Endothelial cell of umbilical vein (primary cell): ENCODE measurements at regions not wholly inside any gene's neighbourhood (a gene's known extent, or its start where the extent isn't known, plus 50 kb on each side); places are given as distances from the start of the nearest gene placed in this dataset.

ENCODE experiments used
- BruUV-seq: library from RNA; stranded (reverse); fragments of 400-500 nt; replicated peaks from 2 replicates; lab custom pipeline; 2021; lab: Mats Ljungman, UMichigan
- CTCF ChIA-PET: fragments of 300-600, 350-600 bp; sonication (Branson Sonifier 250); formaldehyde crosslinking; loops from one replicate; lab custom pipeline; 2021; ENCODE audit warnings: antibody characterized with exemption, inconsistent platforms; lab: Charles Lee
- POLR2A ChIA-PET: fragments of 300-600, 350-600 bp; sonication (Branson Sonifier 250); formaldehyde crosslinking; loops from one replicate; lab custom pipeline; 2021; ENCODE audit warnings: antibody characterized with exemption, inconsistent platforms; lab: Charles Lee
- DNase-seq: peaks from one replicate; pipeline ENCODE4 v3.0.0-alpha.2; 2011; ENCODE audit warnings: low read depth, low spot score
- FAIRE-seq: peaks from 2 replicates; lab custom pipeline; 2011; peaks lifted over from hg19 to GRCh38; lab: Jason Lieb, UNC
- H2AFZ ChIP-seq: 2 replicates; pipeline ENCODE4 v1.6.0; 2012; ENCODE audit warnings: low read depth, low read length, control low read depth, inconsistent platforms
- H3K27ac ChIP-seq: 2 replicates; pipeline ENCODE4 v1.5.1; 2011; ENCODE audit warnings: low read depth, mild to moderate bottlenecking, control low read depth, low read length, moderate library complexity; ENCODE audit not compliant: insufficient read depth
- H3K27me3 ChIP-seq, 2 experiments: 2 replicates each; pipeline versions ENCODE4 v1.6.0 to v1.6.1; 2011; ENCODE audit warnings: low read length in 2 of 2, mixed read lengths in 1 of 2; ENCODE audit not compliant: control insufficient read depth in 2 of 2, insufficient read depth in 2 of 2
- H3K36me3 ChIP-seq, 2 experiments: 2 replicates in 1 of 2; 3 replicates in 1 of 2; pipeline ENCODE4 v1.5.1; 2011; ENCODE audit warnings: low read length in 2 of 2, mild to moderate bottlenecking in 1 of 2, moderate library complexity in 1 of 2; ENCODE audit not compliant: control insufficient read depth in 2 of 2, insufficient read depth in 2 of 2; ENCODE audit errors: extremely low read depth in 1 of 2
- H3K4me1 ChIP-seq: 3 replicates; pipeline ENCODE4 v1.5.1; 2011; ENCODE audit warnings: mild to moderate bottlenecking, low read length; ENCODE audit not compliant: control insufficient read depth, insufficient read depth; ENCODE audit errors: extremely low read depth
- H3K4me2 ChIP-seq: 2 replicates; pipeline ENCODE4 v1.6.1; 2011; ENCODE audit warnings: low read length, control low read depth, mixed read lengths; ENCODE audit not compliant: insufficient read depth
- H3K4me3 ChIP-seq, 3 experiments: fragments of 200-600 bp in 1 of 3; sonication (generic), shearing (Covaris generic) in 1 of 3; replicated peaks in 1 of 3; 2 replicates each; pipeline ENCODE4 v1.5.1; 2011 to 2016; ENCODE audit warnings: control low read depth in 3 of 3, low read length in 3 of 3, mild to moderate bottlenecking in 2 of 3, inconsistent platforms in 1 of 3, low read depth in 1 of 3, moderate library complexity in 1 of 3; ENCODE audit not compliant: insufficient read depth in 1 of 3
- H3K79me2 ChIP-seq: 2 replicates; pipeline ENCODE4 v1.6.0; 2012; ENCODE audit warnings: low read length, inconsistent platforms; ENCODE audit not compliant: control insufficient read depth, insufficient read depth
- H3K9ac ChIP-seq: replicated peaks from 2 replicates; pipeline ENCODE3; 2011; ENCODE audit warnings: low read length, control low read depth; ENCODE audit not compliant: insufficient read depth; ENCODE audit errors: extremely low read depth
- H3K9me1 ChIP-seq: replicated peaks from 3 replicates; pipeline ENCODE4 v1.6.0; 2011; ENCODE audit warnings: mild to moderate bottlenecking, low read length; ENCODE audit not compliant: control insufficient read depth, insufficient read depth; ENCODE audit errors: extremely low read depth
- H3K9me3 ChIP-seq: replicated peaks from 2 replicates; pipeline ENCODE4 v1.5.1; 2012; ENCODE audit warnings: low read length, inconsistent platforms; ENCODE audit not compliant: control insufficient read depth, insufficient read depth
- H4K20me1 ChIP-seq: replicated peaks from 2 replicates; pipeline ENCODE3; 2011; ENCODE audit warnings: mild to moderate bottlenecking, low read length; ENCODE audit not compliant: control insufficient read depth, insufficient read depth; ENCODE audit errors: extremely low read depth
- CTCF ChIP-seq, 2 donors: IDR thresholded peaks; 1 replicate in 1 of 2; 2 replicates in 1 of 2; pipeline ENCODE4 v1.5.1; 2011; ENCODE audit warnings: low read length in 2 of 2, mild to moderate bottlenecking in 2 of 2, moderate library complexity in 2 of 2, control low read depth in 1 of 2, inconsistent platforms in 1 of 2, low read depth in 1 of 2; ENCODE audit not compliant: insufficient read depth in 1 of 2; ENCODE audit errors: extremely low read depth in 1 of 2
- EZH2 ChIP-seq: IDR thresholded peaks from 2 replicates; pipeline ENCODE4 v1.6.1; 2012; ENCODE audit warnings: borderline replicate concordance, low read depth, mild to moderate bottlenecking, moderate library complexity, low read length, inconsistent platforms; ENCODE audit not compliant: severe bottlenecking
- FOS ChIP-seq: IDR thresholded peaks from 2 replicates; pipeline ENCODE4 v1.6.1; 2011; ENCODE audit warnings: mild to moderate bottlenecking, low read length, moderate library complexity, borderline replicate concordance; ENCODE audit not compliant: insufficient read depth
- GATA2 ChIP-seq: IDR thresholded peaks from 2 replicates; pipeline ENCODE4 v1.7.0; 2011; ENCODE audit warnings: low read depth, mild to moderate bottlenecking, moderate library complexity, mixed read lengths, low read length; ENCODE audit not compliant: insufficient read length, insufficient read depth
- JUN ChIP-seq: IDR thresholded peaks from 2 replicates; pipeline ENCODE4 v1.6.1; 2011; ENCODE audit warnings: borderline replicate concordance, low read depth; ENCODE audit not compliant: insufficient read length, insufficient read depth
- MAX ChIP-seq: IDR thresholded peaks from 2 replicates; pipeline ENCODE4 v1.6.1; 2011; ENCODE audit not compliant: insufficient read depth, insufficient read length
- MYC ChIP-seq: IDR thresholded peaks from one replicate; pipeline ENCODE4 v1.6.1; 2011; ENCODE audit warnings: mild to moderate bottlenecking, low read depth, low read length
- POLR2A ChIP-seq: IDR thresholded peaks from 2 replicates; pipeline ENCODE4 v1.6.1; 2012; ENCODE audit warnings: low read depth, mild to moderate bottlenecking, control low read depth, low read length
- POLR2AphosphoS5 ChIP-seq: IDR thresholded peaks from 2 replicates; pipeline ENCODE4 v1.6.1; 2012; ENCODE audit warnings: low read depth, mild to moderate bottlenecking, control low read depth, low read length, moderate library complexity; ENCODE audit not compliant: insufficient read depth
- dilution Hi-C: fragments of 300-500 bp; cut with MboI; formaldehyde crosslinking; loops from one replicate; pipeline ENCODE4 v1.15.0; 2019; ENCODE audit warnings: low sequenced_read_pairs; ENCODE audit not compliant: extremely low pct_ligation_motif_present
- intact Hi-C: fragments of 100-400 bp; cut with micrococcal nuclease; formaldehyde crosslinking; loops from one replicate; pipeline ENCODE4 v1.10.0; 2022

- CTCF ChIA-PET: no interaction called here
- Histone ChIP-seq H3K27me3 (no peaks in the 10 kb centered on the region), H4K20me1 (no peaks in the 10 kb centered on the region), H3K9me3 (no peaks in the 10 kb centered on the region), H3K4me3 (no peak overlapping the region), H3K27ac (no peak overlapping the region), H3K4me1 (no peaks in the 10 kb centered on the region), H3K36me3 (no peaks in the 10 kb centered on the region), H3K9me1 (no peaks in the 10 kb centered on the region), H2AFZ (no peak overlapping the region), H3K9ac (no peak overlapping the region), H3K79me2 (no peaks in the 10 kb centered on the region), H3K4me2 (no peak overlapping the region)
- dilution Hi-C loops (no loop called here), intact Hi-C loops (no loop called here)
- TF ChIP-seq FOS (no peak), JUN (no peak), MYC (no peak), MAX (no peak), POLR2AphosphoS5 (no peak), GATA2 (no peak), POLR2A (no peak), EZH2 (no peak), CTCF (IDR thresholded peaks at IDR 0.05; ENCODE audit: extremely low read depth in 1 of 2, insufficient read depth in 1 of 2, low read depth in 1 of 2, low read length in 2 of 2) (no peak)
- POLR2A ChIA-PET: interaction anchor here (0.6 kb wide), 1 partner anchor 126 kb away, joined by 3 read pairs; no protein-coding TSS in a partner anchor
- BruUV-seq: no TSS peak
- no peak for DNase-seq
- no peak for FAIRE-seq
Observed at GRCh38 chr6:72522735-72523141, 99.1 kb upstream of the KCNQ5 start.
